Tibial nerve (tissue), 3 donors: ENCODE measurements at regions not wholly inside any gene's neighbourhood (a gene's known extent, or its start where the extent isn't known, plus 50 kb on each side); places are given as distances from the start of the nearest gene placed in this dataset.

Source experiments
- POLR2A ChIP-seq, 2 donors: fragments of 450-650 bp; IDR thresholded peaks; one replicate each; pipeline ENCODE4 v1.6.1; 2017; ENCODE audit warnings: antibody characterized with exemption in 2 of 2, mild to moderate bottlenecking in 2 of 2, moderate library complexity in 2 of 2
- TF ChIP-seq, protein P1 (sequence below), 5 experiments: fragments of 200-600 bp in 3 of 5; fragments of 450-650 bp in 2 of 5; sonication (generic) in 3 of 5; IDR thresholded peaks; one replicate each; pipeline ENCODE4 v1.5.1; 2016 to 2019; ENCODE audit warnings: antibody characterized with exemption in 5 of 5, mild to moderate bottlenecking in 3 of 5, moderate library complexity in 2 of 5

DNA sequence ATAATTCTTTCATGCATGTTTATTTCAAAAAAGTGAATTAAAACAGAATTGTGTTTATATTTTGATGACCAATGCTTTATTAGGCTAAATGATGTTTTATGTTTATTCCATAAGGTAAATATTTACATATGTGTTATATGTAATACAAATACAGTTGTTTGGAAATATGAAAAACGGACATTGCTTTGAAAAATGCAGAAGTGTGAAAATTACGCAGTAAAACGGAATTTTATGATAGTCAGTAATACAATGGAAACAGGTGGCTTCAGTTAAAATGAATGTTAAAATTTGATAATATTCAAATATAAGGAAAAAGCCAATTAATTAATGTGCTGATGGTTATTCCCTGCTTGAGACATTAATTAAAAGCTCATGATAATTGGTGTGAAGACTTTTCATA lies 1633.8 kb downstream of the MAT2B start:
- TF ChIP-seq POLR2A (IDR thresholded peaks at IDR 0.05): no peak
- TF ChIP-seq, protein P1, sequence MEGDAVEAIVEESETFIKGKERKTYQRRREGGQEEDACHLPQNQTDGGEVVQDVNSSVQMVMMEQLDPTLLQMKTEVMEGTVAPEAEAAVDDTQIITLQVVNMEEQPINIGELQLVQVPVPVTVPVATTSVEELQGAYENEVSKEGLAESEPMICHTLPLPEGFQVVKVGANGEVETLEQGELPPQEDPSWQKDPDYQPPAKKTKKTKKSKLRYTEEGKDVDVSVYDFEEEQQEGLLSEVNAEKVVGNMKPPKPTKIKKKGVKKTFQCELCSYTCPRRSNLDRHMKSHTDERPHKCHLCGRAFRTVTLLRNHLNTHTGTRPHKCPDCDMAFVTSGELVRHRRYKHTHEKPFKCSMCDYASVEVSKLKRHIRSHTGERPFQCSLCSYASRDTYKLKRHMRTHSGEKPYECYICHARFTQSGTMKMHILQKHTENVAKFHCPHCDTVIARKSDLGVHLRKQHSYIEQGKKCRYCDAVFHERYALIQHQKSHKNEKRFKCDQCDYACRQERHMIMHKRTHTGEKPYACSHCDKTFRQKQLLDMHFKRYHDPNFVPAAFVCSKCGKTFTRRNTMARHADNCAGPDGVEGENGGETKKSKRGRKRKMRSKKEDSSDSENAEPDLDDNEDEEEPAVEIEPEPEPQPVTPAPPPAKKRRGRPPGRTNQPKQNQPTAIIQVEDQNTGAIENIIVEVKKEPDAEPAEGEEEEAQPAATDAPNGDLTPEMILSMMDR (IDR thresholded peaks at IDR 0.05): no peak
